Anterior cingulate cortex (tissue), 58 donors: ENCODE measurements at regions not wholly inside any gene's neighbourhood (a gene's known extent, or its start where the extent isn't known, plus 50 kb on each side); places are given as distances from the start of the nearest gene placed in this dataset.
"Not testable (repeated sequence)": the region's sequence is repeated elsewhere in the genome, so short reads cannot be mapped to it uniquely, and the experiment has no call there.

Experiments used
- DNase-seq, 58 donors: peaks; one replicate each; lab custom pipeline; 2025; lab: John Stamatoyannopoulos, UW

- DNase-seq, result no peak
Measured at GRCh38 chr3:161599697-161600096, 103.1 kb downstream of the OTOL1 start.

- DNase-seq, result no peak
Measured at GRCh38 chr3:161600173-161600572, 103.6 kb downstream of the OTOL1 start.

DNA sequence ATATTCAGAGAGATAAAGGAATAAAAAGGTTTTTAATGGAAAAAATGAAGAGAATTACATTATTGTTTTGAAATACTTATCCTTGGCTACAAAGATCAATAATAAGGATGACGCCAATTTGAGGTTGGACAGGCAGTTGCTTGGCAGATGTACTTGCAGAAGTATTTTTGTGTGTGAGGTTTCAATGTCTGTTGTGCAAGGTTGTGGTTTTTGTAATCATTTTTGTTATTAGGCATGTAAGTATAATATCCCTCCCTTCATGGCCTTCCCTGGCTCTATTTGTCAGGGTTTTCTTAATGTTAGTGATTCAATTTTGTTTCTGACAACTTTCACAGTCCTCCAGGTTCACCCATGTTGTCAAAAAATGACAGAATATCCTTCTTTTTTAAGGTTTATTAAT lies 105.9 kb downstream of the OTOL1 start:
- no peak for DNase-seq

DNA sequence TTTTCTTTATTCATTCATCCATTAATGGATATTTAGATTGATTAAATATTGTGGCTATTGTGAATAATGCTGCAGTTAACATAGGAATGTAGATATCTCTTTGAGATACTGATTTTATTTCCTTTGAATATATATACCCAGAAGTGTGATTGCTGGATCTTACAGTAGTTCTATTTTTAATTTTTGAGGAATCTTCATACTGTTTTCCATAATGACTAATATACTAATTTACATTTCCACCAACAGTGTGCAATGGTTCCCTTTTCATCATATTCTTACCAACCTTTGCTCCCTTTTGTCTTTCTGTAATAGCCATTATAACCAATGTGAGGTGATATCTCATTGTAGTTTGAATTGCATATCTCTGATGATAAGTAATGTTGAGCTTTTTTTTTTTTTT lies 106.3 kb downstream of the OTOL1 start:
- DNase-seq, result no peak

- DNase-seq, result no peak
Measured at GRCh38 chr3:161607056-161607455, 110.4 kb downstream of the OTOL1 start.

DNA sequence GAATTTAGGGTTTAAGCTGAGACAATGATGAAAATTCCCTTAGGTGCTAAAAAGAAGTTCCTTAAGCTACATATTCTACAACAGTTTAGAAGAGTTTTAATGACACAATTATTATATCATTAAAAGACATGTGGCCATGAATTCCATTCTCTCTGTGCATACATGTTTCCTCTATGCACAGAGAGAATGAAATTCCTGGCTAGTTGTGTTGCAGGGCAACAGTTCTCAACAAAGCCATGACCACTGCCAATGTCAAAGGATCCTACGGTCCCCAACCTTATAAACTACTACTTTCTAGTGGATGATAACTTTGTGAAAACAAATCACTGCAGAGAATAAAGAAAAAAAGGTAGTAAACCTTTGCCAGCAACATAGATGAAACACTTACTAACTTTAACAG lies 122.7 kb downstream of the OTOL1 start:
- DNase-seq, result no peak

DNA sequence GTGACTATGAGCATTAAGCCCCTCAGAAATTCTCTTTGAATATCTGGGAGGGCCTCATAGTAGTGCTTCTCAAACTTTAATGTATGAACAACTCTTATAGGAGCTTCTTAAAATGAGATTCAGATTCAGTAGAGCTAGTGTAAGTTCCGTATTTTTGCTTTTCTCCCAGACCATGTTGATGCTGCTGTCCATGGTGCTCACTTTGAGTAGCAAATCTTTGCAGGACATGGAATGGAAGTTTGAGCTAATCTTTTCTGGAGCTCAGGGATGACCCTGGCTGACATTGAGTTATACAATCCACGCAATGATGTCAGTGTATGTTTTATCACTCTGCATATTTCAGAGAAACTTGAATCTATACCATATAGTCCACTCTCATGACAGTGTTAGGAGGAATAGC lies 134.2 kb downstream of the OTOL1 start:
- no peak for DNase-seq

DNA sequence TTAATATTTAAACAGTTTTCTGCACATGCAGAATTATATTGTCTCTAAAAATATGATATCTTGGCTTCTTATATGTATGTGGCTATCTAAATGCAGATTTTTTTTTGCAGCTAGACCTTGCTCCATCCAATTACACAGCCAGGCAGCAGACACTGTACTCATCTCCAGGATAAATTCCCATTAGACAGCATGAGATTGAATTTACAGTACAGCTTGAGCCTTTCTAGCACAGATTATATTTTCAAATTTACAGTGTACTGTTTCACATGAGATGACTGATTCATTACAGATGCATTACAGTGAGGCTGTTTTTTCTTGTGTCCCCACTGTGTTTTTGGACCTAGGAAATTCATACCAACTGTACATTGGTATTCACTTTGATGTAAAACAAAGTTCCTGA lies 134.9 kb downstream of the OTOL1 start:
- DNase-seq, result no peak

- DNase-seq, result no peak
Measured at GRCh38 chr3:161637559-161637958, 141.0 kb downstream of the OTOL1 start.

GRCh38 chr3:161639095-161639494 lies 142.5 kb downstream of the OTOL1 start:
- not testable (repeated sequence) for DNase-seq

DNA sequence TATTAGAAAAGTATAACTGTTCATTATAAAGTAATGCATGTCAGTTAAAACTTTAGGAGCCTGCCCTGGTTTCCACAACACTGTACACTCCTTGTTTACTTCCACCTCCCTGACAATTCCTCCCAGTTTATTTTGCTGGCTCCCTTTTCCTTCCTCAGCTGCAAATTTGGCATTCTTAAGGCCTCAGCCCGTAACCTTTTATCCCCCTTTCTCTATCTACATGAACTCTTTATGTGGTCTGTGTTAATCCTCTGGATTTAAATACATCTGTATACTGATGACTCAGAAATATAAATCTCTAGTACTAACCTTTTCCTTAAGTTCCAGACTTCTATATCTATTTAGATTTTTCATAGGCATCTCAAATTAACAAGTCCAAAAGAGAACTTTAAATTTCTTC lies 143.6 kb downstream of the OTOL1 start:
- DNase-seq, result no peak

- DNase-seq, result no peak
Measured at GRCh38 chr3:161641287-161641686, 144.7 kb downstream of the OTOL1 start.

DNA sequence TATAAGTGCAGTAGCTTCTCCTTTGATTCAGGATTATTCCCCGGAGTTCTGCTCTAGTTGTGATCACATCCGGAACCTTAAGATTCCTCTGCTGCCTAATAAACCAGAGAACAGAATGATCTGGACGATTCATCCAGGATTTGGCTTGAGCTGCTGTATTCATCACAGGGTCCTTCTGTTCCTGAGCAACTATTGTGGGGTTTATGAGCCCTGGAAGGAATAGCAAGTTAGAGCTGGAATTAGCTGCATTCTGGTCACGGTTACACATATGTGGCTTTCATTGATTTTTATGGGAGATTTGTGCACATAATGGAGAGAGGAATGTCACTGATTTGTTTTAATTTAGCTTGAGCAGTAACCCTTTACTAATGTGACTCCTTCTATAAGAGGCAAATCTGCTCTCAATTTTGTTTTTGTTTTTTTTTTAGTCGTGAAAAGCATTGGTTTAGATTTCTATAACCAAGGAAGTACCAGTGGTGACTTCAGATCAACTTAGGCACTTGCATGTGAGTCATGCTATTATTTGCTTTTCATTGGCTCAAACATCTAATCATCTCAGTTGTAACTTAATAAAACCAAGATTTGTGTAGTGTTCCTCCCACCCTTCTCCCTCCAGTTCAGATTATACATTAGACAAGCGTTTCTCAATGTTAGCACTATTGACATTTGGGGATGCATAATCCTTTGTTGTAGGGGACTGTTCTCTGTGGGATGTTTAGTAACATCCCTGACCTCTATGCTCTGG lies 148.5 kb downstream of the OTOL1 start:
- peak in 10 of 58 donors; percentile 1 to 45 (median 6) for DNase-seq

GRCh38 chr3:161647936-161648470 lies 151.4 kb downstream of the OTOL1 start:
- DNase-seq, result no peak

DNA sequence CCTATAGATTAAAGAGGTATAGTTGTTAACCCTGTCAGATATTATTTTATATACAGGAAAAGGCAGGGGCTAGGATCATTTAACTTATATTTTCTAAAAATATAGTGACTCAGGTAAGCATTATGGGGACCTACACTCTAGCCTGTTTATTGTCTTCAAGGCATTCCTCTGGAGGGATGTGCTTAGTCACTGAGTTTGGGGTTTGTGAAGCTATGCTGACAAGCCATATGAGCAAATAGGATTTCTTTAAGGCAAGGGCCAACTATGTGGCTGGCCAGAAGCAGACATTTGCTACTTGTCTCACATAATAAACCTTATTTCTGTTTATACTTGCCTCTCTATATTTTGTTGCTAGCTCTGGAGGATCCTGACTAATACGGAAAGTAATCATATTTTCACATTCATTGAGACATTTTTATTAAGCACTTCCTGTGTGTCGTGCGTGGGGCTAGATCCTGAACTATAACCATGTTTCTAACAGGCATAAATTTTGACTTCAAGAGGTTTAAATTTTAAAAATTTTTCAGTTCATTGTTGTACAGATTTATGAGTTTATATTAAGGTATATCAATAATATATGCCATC lies 153.4 kb downstream of the OTOL1 start:
- DNase-seq, result no peak

GRCh38 chr3:161657786-161658185 lies 161.2 kb downstream of the OTOL1 start:
- DNase-seq, result no peak

GRCh38 chr3:161671141-161671540 lies 174.5 kb downstream of the OTOL1 start:
- DNase-seq, result no peak

DNA sequence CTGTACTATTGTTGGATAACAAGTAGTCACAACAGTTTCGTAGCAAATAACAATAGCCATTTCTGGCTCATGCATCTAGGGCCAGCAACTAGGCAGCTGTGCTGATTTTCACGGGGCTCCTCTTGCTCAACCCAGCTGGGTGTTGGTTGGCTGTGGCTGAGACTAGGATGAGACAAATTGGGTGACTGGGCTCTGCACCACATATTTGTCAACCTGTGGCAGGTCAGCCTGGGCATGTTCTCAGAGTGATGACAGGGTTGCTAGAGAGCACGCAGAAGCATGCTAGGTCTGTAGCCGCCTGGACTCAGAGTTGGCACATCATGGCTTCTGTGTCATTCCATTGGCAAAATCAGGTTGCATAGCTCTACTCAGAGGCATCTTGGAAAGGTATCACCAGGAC lies 175.9 kb downstream of the OTOL1 start:
- no peak for DNase-seq

- DNase-seq, result no peak
Measured at GRCh38 chr3:161673866-161674265, 177.3 kb downstream of the OTOL1 start.

DNA sequence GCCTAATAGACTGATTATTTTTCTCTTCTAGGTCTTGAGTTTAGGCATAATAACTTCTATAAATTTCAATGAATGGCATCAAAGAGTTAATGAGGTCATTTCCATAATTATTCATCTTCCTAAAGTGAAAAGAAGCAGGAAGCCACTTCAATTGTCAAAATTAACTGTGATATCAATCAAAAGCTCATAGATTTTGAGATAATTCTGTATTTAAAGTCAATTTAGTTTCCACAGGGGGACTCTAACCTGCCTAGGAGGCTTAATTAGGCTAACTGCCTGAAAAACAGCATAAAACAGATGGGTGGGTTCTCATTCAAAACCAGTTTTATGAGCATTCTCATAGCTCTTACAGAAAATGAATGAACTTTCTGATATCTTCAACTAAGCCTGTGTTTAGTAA lies 177.8 kb downstream of the OTOL1 start:
- no peak for DNase-seq

DNA sequence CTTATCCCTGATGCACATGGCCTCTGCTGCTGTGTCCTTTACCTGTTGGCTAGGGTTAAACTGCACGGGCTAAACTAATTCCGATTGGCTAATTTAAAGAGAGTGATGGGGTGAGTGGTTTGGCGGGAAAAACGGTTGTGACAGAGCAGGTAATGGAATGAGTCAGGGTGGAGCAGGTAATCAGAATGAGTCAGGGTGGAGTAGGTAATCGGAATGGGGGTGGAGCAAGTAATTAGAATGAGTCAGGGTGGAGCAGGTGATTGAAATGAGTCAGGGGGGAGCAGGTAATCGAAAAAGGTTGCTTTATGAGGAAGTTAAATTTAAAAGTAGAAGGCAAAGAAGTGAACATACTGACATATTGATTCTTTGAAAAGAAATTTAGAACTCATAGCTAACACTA lies 185.2 kb downstream of the OTOL1 start:
- not testable (repeated sequence) for DNase-seq

GRCh38 chr3:161682715-161683114 lies 186.1 kb downstream of the OTOL1 start:
- no peak for DNase-seq
